Osteoblast (primary cell): ENCODE measurements at regions not wholly inside any gene's neighbourhood (a gene's known extent, or its start where the extent isn't known, plus 50 kb on each side); places are given as distances from the start of the nearest gene placed in this dataset.

ENCODE experiments used
- DNase-seq: peaks from one replicate; pipeline ENCODE4 v3.0.0; 2011; ENCODE audit warnings: low spot score, mixed read lengths; ENCODE audit not compliant: insufficient read length; ENCODE audit errors: missing footprints
- H2AFZ ChIP-seq: 2 replicates; pipeline ENCODE4 v1.6.0; 2011; ENCODE audit warnings: mild to moderate bottlenecking, low read length
- H3K27ac ChIP-seq: 2 replicates; pipeline ENCODE4 v1.5.1; 2011; ENCODE audit warnings: mild to moderate bottlenecking, low read depth, low read length, moderate library complexity
- H3K27me3 ChIP-seq: 2 replicates; pipeline ENCODE4 v1.6.0; 2012; ENCODE audit warnings: mild to moderate bottlenecking, control low read depth, inconsistent platforms, low read length, moderate library complexity; ENCODE audit not compliant: insufficient read depth
- H3K36me3 ChIP-seq: 2 replicates; pipeline ENCODE4 v1.5.1; 2011; ENCODE audit warnings: mild to moderate bottlenecking, low read length, control low read depth, moderate library complexity; ENCODE audit not compliant: insufficient read depth
- H3K4me1 ChIP-seq: 2 replicates; pipeline ENCODE4 v1.5.1; 2011; ENCODE audit warnings: mild to moderate bottlenecking, low read length, control low read depth, moderate library complexity; ENCODE audit not compliant: insufficient read depth
- H3K4me2 ChIP-seq: 2 replicates; pipeline ENCODE4 v1.6.0; 2011; ENCODE audit warnings: mild to moderate bottlenecking, low read length; ENCODE audit not compliant: insufficient read depth
- H3K4me3 ChIP-seq: fragments of 200-600 bp; sonication (generic); 3 replicates; pipeline ENCODE4 v1.5.1; 2012; ENCODE audit warnings: mild to moderate bottlenecking, low read length, inconsistent platforms; ENCODE audit not compliant: insufficient read depth
- H3K79me2 ChIP-seq: 2 replicates; pipeline ENCODE4 v1.6.0; 2012; ENCODE audit warnings: mild to moderate bottlenecking, low read length, control low read depth, inconsistent platforms; ENCODE audit not compliant: insufficient read depth
- H3K9me3 ChIP-seq: 2 replicates; pipeline ENCODE4 v1.5.1; 2011; ENCODE audit warnings: low read depth, low read length, control low read depth
- H4K20me1 ChIP-seq: 2 replicates; pipeline ENCODE4 v1.6.0; 2012; ENCODE audit warnings: mild to moderate bottlenecking, low read length, control low read depth; ENCODE audit not compliant: insufficient read depth
- CTCF ChIP-seq: IDR thresholded peaks from 2 replicates; pipeline ENCODE4 v1.5.1; 2011; ENCODE audit warnings: mild to moderate bottlenecking, low read depth, low read length, moderate library complexity; ENCODE audit errors: extremely low read depth

GRCh38 chr2:239827523-239827890 lies 197.6 kb downstream of the NDUFA10 start:
- no peak overlapping the region for H3K4me3 ChIP-seq
- no peak overlapping the region for H3K4me2 ChIP-seq
- no peak for DNase-seq
- no peaks in the 10 kb centered on the region for H3K4me1 ChIP-seq
- H4K20me1 ChIP-seq, result no peaks in the 10 kb centered on the region
- no peaks in the 10 kb centered on the region for H3K36me3 ChIP-seq
- no peak overlapping the region for H3K27ac ChIP-seq
- TF ChIP-seq CTCF, result no peak
- no peaks in the 10 kb centered on the region for H3K79me2 ChIP-seq
- no peaks in the 10 kb centered on the region for H3K9me3 ChIP-seq
- H3K27me3 ChIP-seq, result no peaks in the 10 kb centered on the region
- H2AFZ ChIP-seq, result no peak overlapping the region

- Histone ChIP-seq H3K27me3 (no peaks in the 10 kb centered on the region), H3K9me3 (no peaks in the 10 kb centered on the region), H3K36me3 (no peaks in the 10 kb centered on the region), H4K20me1 (no peaks in the 10 kb centered on the region), H3K4me3 (no peak overlapping the region), H3K4me2 (no peak overlapping the region), H3K79me2 (no peaks in the 10 kb centered on the region), H3K4me1 (no peaks in the 10 kb centered on the region), H2AFZ (no peak overlapping the region), H3K27ac (no peak overlapping the region)
- DNase-seq, result peak; percentile 38
- TF ChIP-seq CTCF, result no peak
Observed at GRCh38 chr2:239826786-239827522, 198.2 kb downstream of the NDUFA10 start.

DNA sequence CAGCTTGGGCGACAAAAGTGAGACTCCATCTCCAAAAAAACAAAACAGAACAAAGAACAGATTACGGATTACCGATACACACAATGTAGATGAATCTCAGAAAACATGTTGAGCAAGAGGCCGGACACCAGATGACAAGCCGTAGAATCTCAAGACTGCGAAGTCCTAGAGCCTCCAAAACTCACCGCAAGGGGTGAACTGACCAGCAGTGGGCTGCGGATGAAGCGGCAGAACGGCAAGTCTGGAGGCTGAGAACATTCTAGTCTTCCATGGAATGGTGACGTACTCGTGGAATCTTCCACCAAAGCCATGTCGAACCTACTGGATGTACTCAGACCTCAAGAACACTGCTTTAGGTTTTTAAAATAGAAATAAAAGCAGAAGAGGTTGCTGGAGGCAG lies 198.8 kb downstream of the NDUFA10 start:
- H3K9me3 ChIP-seq, result no peaks in the 10 kb centered on the region
- no peaks in the 10 kb centered on the region for H3K79me2 ChIP-seq
- H4K20me1 ChIP-seq, result no peaks in the 10 kb centered on the region

GRCh38 chr2:239825705-239825979 lies 199.5 kb downstream of the NDUFA10 start:
- no peaks in the 10 kb centered on the region for H3K9me3 ChIP-seq
- H3K4me2 ChIP-seq, result no peak overlapping the region
- H3K27me3 ChIP-seq, result no peaks in the 10 kb centered on the region
- no peak for TF ChIP-seq CTCF
- no peaks in the 10 kb centered on the region for H3K36me3 ChIP-seq
- H3K27ac ChIP-seq, result no peak overlapping the region
- no peaks in the 10 kb centered on the region for H3K79me2 ChIP-seq
- H3K4me3 ChIP-seq, result no peak overlapping the region
- H4K20me1 ChIP-seq, result no peaks in the 10 kb centered on the region
- no peak overlapping the region for H2AFZ ChIP-seq
- H3K4me1 ChIP-seq, result no peaks in the 10 kb centered on the region
- DNase-seq, result peak; percentile 48

More for the DNA sequence above, 198.8 kb downstream of the NDUFA10 start:
- Histone ChIP-seq H3K36me3 (no peaks in the 10 kb centered on the region), H3K4me3 (no peak overlapping the region), H2AFZ (no peak overlapping the region), H3K27me3 (no peaks in the 10 kb centered on the region), H3K4me1 (no peaks in the 10 kb centered on the region), H3K27ac (no peak overlapping the region), H3K4me2 (no peak overlapping the region)
- DNase-seq, result peak; percentile 9
- no peak for TF ChIP-seq CTCF
